ENCODE measurements at regions not wholly inside any gene's neighbourhood (a gene's known extent, or its start where the extent isn't known, plus 50 kb on each side); places are given as distances from the start of the nearest gene placed in this dataset.

DNA sequence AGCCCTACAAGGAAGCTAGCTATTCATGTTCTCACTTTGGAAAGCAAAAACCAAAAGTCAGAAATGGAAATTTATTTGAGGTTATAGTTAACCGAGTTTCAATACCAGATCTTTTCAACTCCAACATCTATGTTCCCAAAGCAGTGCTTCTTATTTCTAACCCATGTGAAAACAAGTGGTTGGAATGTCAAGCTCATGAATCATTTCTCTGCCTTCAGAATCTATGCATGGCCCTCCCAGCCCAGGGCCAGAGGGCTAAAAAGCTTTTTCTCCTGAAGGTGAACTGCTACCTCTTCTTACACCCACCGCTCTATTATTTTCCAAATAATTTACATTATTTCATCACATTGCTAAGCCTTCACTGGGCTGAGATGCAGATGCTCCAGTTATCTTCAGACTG is 158.4 kb downstream of the SP3 start:
- TF ChIP-seq, protein P1, sequence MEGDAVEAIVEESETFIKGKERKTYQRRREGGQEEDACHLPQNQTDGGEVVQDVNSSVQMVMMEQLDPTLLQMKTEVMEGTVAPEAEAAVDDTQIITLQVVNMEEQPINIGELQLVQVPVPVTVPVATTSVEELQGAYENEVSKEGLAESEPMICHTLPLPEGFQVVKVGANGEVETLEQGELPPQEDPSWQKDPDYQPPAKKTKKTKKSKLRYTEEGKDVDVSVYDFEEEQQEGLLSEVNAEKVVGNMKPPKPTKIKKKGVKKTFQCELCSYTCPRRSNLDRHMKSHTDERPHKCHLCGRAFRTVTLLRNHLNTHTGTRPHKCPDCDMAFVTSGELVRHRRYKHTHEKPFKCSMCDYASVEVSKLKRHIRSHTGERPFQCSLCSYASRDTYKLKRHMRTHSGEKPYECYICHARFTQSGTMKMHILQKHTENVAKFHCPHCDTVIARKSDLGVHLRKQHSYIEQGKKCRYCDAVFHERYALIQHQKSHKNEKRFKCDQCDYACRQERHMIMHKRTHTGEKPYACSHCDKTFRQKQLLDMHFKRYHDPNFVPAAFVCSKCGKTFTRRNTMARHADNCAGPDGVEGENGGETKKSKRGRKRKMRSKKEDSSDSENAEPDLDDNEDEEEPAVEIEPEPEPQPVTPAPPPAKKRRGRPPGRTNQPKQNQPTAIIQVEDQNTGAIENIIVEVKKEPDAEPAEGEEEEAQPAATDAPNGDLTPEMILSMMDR (IDR thresholded peaks at IDR 0.05): no peak
- TF ChIP-seq POLR2A (IDR thresholded peaks at IDR 0.05) (no peak), POLR2AphosphoS5 (IDR thresholded peaks at IDR 0.05; ENCODE audit: insufficient read depth in 1 of 2, low read depth in 1 of 2) (no peak)

Measured in vagina (tissue), 2 donors.